GM18868 (cell line): ENCODE measurements at regions not wholly inside any gene's neighbourhood (a gene's known extent, or its start where the extent isn't known, plus 50 kb on each side); places are given as distances from the start of the nearest gene placed in this dataset.
"Not testable (repeated sequence)": the region's sequence is repeated elsewhere in the genome, so short reads cannot be mapped to it uniquely, and the experiment has no call there.

Source experiments
- ATAC-seq: cut with Tn5 transposase; IDR thresholded peaks from one replicate; pipeline ENCODE4 v1.9.1; 2021; ENCODE audit warnings: mild to moderate bottlenecking, moderate library complexity; ENCODE audit not compliant: unreplicated experiment

GRCh38 chr2:109976319-109976718 lies 77.8 kb downstream of the LIMS3 start:
- ATAC-seq = not testable (repeated sequence)

- ATAC-seq = not testable (repeated sequence)
Measured at GRCh38 chr2:109980754-109981153, 82.3 kb downstream of the LIMS3 start.

GRCh38 chr2:109986389-109987088 lies 88.1 kb downstream of the LIMS3 start:
- not testable (repeated sequence) for ATAC-seq

- not testable (repeated sequence) for ATAC-seq
Measured at GRCh38 chr2:109987089-109987420, 88.6 kb downstream of the LIMS3 start.

GRCh38 chr2:109987458-109988345 lies 89.2 kb downstream of the LIMS3 start:
- peak; percentile 67 for ATAC-seq

GRCh38 chr2:109999395-109999794 lies 100.9 kb downstream of the LIMS3 start:
- ATAC-seq = not testable (repeated sequence)

- ATAC-seq = not testable (repeated sequence)
Measured at GRCh38 chr2:110002502-110002901, 104.0 kb downstream of the LIMS3 start.

GRCh38 chr2:110013388-110013787 lies 102.2 kb downstream of the MALL start:
- not testable (repeated sequence) for ATAC-seq

- not testable (repeated sequence) for ATAC-seq
Measured at GRCh38 chr2:110016381-110017092, 99.1 kb downstream of the MALL start.

GRCh38 chr2:110020269-110020668 lies 95.4 kb downstream of the MALL start:
- not testable (repeated sequence) for ATAC-seq

GRCh38 chr2:110022278-110022677 lies 93.3 kb downstream of the MALL start:
- not testable (repeated sequence) for ATAC-seq

- ATAC-seq = not testable (repeated sequence)
Measured at GRCh38 chr2:110026126-110026785, 89.4 kb downstream of the MALL start.

- not testable (repeated sequence) for ATAC-seq
Measured at GRCh38 chr2:110028411-110028810, 87.2 kb downstream of the MALL start.

GRCh38 chr2:110030894-110031293 lies 84.7 kb downstream of the MALL start:
- not testable (repeated sequence) for ATAC-seq

- not testable (repeated sequence) for ATAC-seq
Measured at GRCh38 chr2:110031722-110032327, 83.8 kb downstream of the MALL start.
